Activated T-cell treated with anti-CD3 and anti-CD28 coated beads for 4 hours (primary cell): ENCODE measurements at regions not wholly inside any gene's neighbourhood (a gene's known extent, or its start where the extent isn't known, plus 50 kb on each side); places are given as distances from the start of the nearest gene placed in this dataset.

Source experiments
- DNase-seq: peaks from one replicate; pipeline ENCODE4 v3.0.0-alpha.2; 2020

- DNase-seq: no peak
These were observed 76.5 kb upstream of the CTTNBP2NL start for GRCh38 chr1:112319371-112320040.

DNA sequence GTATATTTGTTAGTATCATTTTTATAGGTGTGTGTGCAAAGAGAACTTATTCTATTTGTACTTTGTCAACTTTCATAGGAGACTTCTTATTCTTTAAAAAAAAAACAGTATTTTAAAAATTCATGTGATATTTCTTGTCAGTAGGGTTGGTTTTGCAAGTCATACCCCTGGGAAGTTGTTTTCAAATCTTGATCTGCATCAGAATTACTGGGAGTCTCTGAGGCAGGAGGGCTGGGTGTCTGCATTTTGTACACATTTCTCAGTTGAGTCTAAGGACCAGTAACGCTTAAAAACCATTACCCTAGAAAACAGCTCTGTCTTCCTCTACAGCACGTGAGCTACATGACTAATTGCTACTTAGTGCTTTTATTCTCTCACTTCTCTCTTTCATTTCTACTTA, 76.0 kb upstream of the CTTNBP2NL start:
- DNase-seq: no peak

GRCh38 chr1:112322018-112322417, 74.0 kb upstream of the CTTNBP2NL start:
- no peak for DNase-seq

- DNase-seq: no peak
These were observed 72.9 kb upstream of the CTTNBP2NL start for GRCh38 chr1:112322983-112323678.

DNA sequence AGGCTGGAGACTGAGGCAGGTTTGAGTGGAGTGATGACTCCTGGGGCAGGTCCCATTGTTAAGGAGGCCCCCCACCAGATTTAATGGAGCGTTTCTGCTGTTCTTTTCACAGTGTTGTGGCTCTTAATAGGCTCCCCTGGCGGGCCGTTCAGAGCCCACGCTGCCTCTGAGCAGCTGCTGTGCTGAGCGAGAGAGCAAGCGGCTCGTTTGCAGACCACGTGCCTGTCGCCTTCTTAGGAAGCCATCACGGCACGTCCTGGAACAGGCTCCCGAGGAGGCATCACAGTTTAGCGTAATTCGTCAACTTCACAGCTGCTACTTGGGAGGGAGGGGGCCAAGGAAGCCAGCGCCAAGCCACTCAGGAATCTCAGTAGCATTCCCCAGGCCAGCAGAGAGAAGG, 70.5 kb upstream of the CTTNBP2NL start:
- no peak for DNase-seq

DNA sequence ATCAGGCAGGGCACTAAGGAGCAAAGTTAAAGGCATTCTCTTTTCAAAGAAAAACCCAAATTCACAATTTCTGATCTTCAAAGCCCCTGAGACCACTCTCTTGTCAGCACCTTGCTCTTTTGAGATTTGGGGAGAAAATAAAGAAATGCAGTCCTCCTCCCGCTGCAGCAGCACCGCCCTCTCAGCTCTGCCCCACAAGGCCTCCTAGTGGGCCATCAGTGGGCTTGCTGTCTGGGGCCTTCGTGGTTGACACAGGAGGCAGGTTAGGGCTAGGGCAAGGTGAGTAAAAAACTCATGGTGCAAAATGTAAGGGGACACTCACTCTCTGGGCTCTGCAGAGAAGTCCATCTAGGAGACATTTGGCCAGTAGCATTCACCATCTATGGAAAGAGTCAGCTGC, 67.4 kb upstream of the CTTNBP2NL start:
- no peak for DNase-seq

- no peak for DNase-seq
These were observed 63.6 kb upstream of the CTTNBP2NL start for GRCh38 chr1:112332176-112333150.

- DNase-seq: no peak
These were observed 60.7 kb upstream of the CTTNBP2NL start for GRCh38 chr1:112335351-112335750.

GRCh38 chr1:112337028-112337531, 58.9 kb upstream of the CTTNBP2NL start:
- DNase-seq: peak; percentile 4

DNA sequence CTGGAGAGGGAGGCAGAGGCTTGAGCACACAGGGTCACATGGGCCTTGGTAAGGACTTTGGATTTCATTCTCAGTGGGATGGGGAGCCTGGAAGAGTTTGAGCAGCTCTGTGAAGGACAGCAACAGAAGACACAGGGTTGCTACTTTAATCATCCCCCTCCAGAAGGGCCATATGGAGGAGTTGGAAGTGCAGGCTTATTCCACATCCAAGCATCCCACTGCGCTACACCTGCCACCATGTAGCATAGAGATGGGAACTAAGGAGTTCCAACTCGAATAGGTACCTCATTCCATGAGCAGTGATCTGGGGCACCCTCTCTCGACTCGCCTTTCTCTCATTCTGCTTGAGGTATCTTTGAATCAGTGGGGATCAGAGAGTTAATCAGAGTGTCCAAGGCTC, 54.0 kb upstream of the CTTNBP2NL start:
- DNase-seq: no peak

DNA sequence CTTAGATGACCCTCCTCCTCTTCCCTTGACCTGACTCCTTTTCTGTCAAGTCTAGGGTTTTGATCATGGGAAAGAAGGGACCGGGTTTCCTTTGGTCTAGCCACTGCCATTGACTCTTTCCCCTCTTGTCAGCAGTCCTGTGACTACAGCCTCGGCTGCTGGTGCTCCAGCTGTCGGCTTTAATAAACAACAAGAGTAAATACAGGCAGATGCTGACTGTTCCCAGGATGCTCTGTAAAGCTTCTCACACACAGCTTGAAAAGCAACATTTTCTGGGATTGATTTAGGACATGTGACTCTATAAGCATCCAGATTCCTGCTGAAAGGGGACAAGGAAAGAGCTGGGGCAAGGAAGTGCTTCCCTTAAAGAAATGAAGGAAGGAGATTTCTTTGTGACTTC, 53.5 kb upstream of the CTTNBP2NL start:
- DNase-seq: no peak

GRCh38 chr1:112344754-112345423, 51.1 kb upstream of the CTTNBP2NL start:
- no peak for DNase-seq
